ENCODE measurements at regions not wholly inside any gene's neighbourhood (a gene's known extent, or its start where the extent isn't known, plus 50 kb on each side); places are given as distances from the start of the nearest gene placed in this dataset.

DNA sequence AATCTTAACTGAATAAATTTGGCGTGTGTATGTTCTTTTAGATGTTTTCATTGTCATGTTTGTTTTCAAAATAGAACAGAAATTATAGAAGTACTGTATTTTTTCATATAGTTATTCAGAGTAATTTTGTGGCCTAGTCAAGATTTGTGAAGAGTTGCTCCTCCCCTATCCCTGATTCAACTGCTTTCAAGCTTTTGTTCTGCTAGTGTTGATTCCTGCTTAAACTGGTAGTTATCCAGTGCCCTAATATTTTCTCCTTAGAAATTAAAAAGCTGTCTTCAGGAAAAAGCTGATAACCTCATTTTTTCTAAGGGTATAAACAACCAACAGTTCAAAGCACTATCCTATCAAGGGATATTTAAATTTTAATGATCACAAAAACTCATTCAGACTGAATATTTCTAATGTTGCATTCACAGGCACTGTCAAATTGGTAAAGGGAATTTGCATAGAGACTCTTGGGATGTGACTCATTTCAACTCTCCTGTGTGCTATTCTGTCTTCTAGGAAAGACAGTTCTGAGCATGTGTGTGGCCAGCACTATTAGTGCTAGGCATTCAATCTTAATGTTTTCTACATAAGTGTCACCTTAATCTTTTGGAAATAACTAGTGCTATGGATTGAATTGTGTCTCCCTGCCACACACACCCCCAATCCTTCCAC lies 1776.0 kb downstream of the LRRC4C start:
- no peak for DNase-seq
- no peaks in the 10 kb centered on the region for H3K4me1 ChIP-seq
- peaks cover 0 to 10% (median 0%) of the 10 kb centered on the region in 4 donors for H3K9me3 ChIP-seq
- no peak overlapping the region for H3K27ac ChIP-seq
- H3K27me3 ChIP-seq, result no peaks in the 10 kb centered on the region
- no peaks in the 10 kb centered on the region for H3K36me3 ChIP-seq
- ATAC-seq (ENCODE audit: low FRiP score in 2 of 2), result no peak
- H3K4me3 ChIP-seq, result no peak overlapping the region
- 80 to 86% methylated on average over 1 of the region's 1 CpG for WGBS, 2 donors
- TF ChIP-seq CTCF (IDR thresholded peaks at IDR 0.05) (no peak), POLR2AphosphoS5 (IDR thresholded peaks at IDR 0.05) (no peak), EP300 (IDR thresholded peaks at IDR 0.05) (no peak), POLR2A (IDR thresholded peaks at IDR 0.05) (no peak)

DNA sequence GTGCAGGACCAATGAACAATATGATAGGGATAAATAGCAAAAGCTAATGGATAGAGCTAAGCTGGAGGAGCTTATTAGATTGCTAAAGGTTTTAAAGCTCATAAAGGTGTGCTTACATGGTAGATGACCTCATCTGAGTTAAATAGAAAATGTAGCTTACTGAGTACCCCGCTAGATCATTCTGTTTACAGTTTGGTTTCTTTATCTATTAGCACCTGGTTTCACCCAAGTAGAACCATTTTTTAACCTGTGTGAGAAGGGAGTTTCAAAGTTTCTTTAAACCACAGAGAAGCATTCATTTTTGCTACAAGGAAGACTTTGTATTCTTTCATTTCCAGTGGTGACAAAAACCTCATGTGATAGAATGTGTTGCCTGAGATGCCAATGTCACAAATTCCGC lies 1778.0 kb downstream of the LRRC4C start:
- no peak for TF ChIP-seq EP300 (IDR thresholded peaks at IDR 0.05)
- TF ChIP-seq CTCF (IDR thresholded peaks at IDR 0.05), result no peak
- TF ChIP-seq POLR2AphosphoS5 (IDR thresholded peaks at IDR 0.05), result no peak
- no peak for TF ChIP-seq POLR2A (IDR thresholded peaks at IDR 0.05)
- no peak for DNase-seq
- H3K27me3 ChIP-seq, result no peaks in the 10 kb centered on the region
- ATAC-seq (ENCODE audit: low FRiP score in 2 of 2), result no peak
- peaks cover 0 to 10% (median 0%) of the 10 kb centered on the region in 4 donors for H3K9me3 ChIP-seq
- WGBS, 2 donors, result 59 to 78% methylated on average over 2 of the region's 2 CpGs
- no peak overlapping the region for H3K4me3 ChIP-seq
- H3K36me3 ChIP-seq, result no peaks in the 10 kb centered on the region
- H3K4me1 ChIP-seq, result no peaks in the 10 kb centered on the region
- no peak overlapping the region for H3K27ac ChIP-seq

DNA sequence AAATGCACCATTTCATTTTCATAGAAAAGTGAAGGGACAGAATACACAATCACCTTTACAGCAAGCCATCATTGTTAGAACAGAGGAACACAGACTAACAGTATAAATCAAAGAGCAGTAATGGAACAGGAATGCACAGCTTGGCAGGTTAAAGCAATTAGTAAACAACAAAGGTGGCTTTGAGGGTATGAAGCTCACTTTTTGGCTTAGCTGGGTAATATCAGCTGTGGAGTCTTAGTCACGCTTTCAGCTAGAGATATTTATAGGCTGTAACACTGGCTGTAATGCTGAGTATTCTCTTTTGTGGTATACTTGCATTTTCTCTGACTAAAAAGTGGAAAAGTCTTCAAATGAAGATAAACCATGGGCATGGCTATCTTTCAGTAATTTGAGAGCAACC lies 1780.5 kb downstream of the LRRC4C start:
- ATAC-seq (ENCODE audit: low FRiP score in 2 of 2) (no peak), DNase-seq (no peak)
- no peaks in the 10 kb centered on the region for H3K36me3 ChIP-seq
- TF ChIP-seq EP300 (IDR thresholded peaks at IDR 0.05), result no peak
- no peak for TF ChIP-seq CTCF (IDR thresholded peaks at IDR 0.05)
- TF ChIP-seq POLR2AphosphoS5 (IDR thresholded peaks at IDR 0.05), result no peak
- TF ChIP-seq POLR2A (IDR thresholded peaks at IDR 0.05), result no peak
- no peaks in the 10 kb centered on the region for H3K4me1 ChIP-seq
- 65 to 78% methylated on average over 1 of the region's 1 CpG for WGBS, 2 donors
- H3K27me3 ChIP-seq, result no peaks in the 10 kb centered on the region
- peaks cover 0 to 10% (median 0%) of the 10 kb centered on the region in 4 donors for H3K9me3 ChIP-seq
- H3K4me3 ChIP-seq, result no peak overlapping the region
- no peak overlapping the region for H3K27ac ChIP-seq

DNA sequence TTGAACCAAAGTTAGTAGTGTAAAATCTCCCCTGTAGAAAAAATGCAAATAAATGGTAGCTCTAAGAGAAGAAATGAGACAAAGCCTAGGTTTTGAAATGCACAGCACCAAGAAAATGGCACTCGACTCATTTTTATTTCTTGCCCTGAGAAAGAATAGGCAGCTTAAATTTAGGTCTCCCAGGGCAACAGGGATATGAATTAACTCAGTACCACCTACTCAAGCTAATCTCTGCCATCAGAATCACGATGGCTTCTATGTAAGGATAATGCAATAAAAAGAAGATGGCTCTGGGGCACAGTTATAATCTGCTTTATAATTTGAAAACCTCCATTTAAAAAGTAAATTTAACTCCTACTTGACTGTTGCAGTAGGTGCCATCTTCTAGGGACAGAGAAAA lies 1784.3 kb downstream of the LRRC4C start:
- no peaks in the 10 kb centered on the region for H3K4me1 ChIP-seq
- TF ChIP-seq POLR2A (IDR thresholded peaks at IDR 0.05), result no peak
- H3K4me3 ChIP-seq, result no peak overlapping the region
- H3K27ac ChIP-seq, result no peak overlapping the region
- WGBS, 2 donors, result 81 to 86% methylated on average over 2 of the region's 2 CpGs
- H3K9me3 ChIP-seq, result peaks cover 0 to 8% (median 0%) of the 10 kb centered on the region in 4 donors
- no peaks in the 10 kb centered on the region for H3K36me3 ChIP-seq
- no peak for DNase-seq
- no peaks in the 10 kb centered on the region for H3K27me3 ChIP-seq
- no peak for ATAC-seq (ENCODE audit: low FRiP score in 2 of 2)

GRCh38 chr11:39674761-39675160 lies 1784.7 kb downstream of the LRRC4C start:
- DNase-seq (no peak), ATAC-seq (ENCODE audit: low FRiP score in 2 of 2) (no peak)
- peaks cover 0 to 4% (median 0%) of the 10 kb centered on the region in 4 donors for H3K9me3 ChIP-seq
- H3K27me3 ChIP-seq, result no peaks in the 10 kb centered on the region
- no peaks in the 10 kb centered on the region for H3K4me1 ChIP-seq
- no peaks in the 10 kb centered on the region for H3K36me3 ChIP-seq
- whole genome bisulfite sequencing, 2 donors, result 70 to 76% methylated on average over 2 of the region's 2 CpGs
- H3K4me3 ChIP-seq, result no peak overlapping the region
- H3K27ac ChIP-seq, result no peak overlapping the region
- TF ChIP-seq CTCF (IDR thresholded peaks at IDR 0.05) (no peak), POLR2A (IDR thresholded peaks at IDR 0.05) (no peak), POLR2AphosphoS5 (IDR thresholded peaks at IDR 0.05) (no peak), EP300 (IDR thresholded peaks at IDR 0.05) (no peak)

Data from upper lobe of left lung (tissue), 6 donors.